ENCODE measurements at regions not wholly inside any gene's neighbourhood (a gene's known extent, or its start where the extent isn't known, plus 50 kb on each side); places are given as distances from the start of the nearest gene placed in this dataset.

DNA sequence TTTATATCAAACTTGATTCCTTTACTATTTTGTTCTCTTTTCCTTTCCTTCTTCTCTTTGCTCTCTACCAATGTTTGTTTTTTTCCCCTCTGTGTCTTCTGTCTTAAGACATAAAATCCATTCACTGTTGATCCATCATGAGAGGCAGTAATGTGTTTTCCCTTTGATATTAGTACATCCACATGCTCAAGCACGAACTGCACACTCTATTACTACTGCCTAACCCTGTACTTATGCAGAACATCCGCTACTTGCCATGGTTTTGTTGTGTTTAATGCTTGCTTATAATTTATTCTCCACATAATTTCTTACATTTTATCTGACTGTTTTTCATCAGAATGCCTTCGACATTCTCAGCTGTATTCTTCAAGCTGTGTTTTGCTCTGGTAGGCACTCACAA lies 159.0 kb upstream of the PCDH9 start:
- DNase-seq: no peak

DNA sequence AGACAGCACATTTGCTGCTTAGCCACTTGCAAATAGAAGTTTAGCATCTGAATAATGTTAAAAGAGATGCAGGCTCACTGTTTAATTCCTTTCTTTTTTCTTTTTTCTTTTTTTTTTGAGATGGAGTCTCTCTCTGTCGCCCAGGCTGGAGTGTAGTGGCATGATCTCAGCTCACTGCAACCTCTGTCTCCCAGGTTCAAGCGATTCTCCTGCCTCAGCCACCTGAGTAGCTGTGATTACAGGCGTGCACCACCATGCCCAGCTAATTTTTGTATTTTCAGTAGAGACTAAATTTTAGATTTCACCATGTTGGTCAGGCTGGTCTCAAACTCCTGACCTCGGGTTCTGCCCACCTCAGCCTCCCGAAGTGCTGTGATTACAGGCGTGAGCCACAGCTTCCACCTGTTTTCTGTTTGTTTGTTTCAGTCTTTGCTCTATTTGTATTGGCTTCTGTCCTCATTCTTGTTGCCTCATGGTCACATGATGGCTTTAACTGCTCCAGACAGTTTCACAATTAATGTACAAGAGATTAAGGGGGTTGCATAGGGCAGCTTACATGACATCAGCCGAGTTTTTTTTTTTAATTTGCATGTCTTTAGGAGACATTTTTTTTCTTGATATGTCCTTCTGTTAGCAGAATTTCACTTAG lies 153.1 kb upstream of the PCDH9 start:
- peak in 1 of 3 experiments; percentile 16 for DNase-seq

DNA sequence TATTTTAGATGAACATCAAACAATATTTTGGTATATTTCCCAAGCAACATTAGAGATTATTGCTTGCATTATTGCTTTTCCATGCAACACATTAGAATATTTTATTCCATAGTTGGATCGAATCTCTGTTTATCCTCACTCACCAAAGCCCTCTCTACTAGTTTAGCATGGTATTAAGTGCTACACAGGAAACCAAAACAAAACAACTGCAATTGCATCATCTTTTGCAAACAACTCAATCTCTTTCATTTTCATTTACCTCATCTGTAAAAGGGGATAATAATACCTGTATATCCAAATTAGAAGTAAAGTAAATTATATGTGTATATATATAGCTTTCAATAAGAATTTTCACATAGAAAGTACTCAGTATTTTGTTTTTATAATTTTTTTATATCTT lies 147.8 kb upstream of the PCDH9 start:
- no peak for DNase-seq

DNA sequence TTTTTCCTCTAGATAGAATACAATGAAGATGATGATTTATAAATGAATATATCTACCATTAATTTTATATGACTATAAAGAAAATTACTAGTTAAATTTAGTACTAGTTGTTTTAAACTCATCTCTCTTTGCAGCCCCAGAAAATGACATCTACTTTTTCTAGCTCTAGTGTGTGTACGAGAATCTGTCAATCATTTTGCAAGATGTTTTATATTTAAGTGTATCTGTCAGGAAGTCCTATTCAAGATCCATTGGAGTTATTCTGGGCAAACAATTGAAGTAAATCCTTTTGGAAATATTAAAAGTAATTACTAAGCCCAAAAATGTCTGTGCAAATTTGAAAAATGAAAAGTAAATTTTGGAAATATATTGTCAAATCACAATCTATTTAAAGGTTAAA lies 144.3 kb upstream of the PCDH9 start:
- DNase-seq: no peak

DNA sequence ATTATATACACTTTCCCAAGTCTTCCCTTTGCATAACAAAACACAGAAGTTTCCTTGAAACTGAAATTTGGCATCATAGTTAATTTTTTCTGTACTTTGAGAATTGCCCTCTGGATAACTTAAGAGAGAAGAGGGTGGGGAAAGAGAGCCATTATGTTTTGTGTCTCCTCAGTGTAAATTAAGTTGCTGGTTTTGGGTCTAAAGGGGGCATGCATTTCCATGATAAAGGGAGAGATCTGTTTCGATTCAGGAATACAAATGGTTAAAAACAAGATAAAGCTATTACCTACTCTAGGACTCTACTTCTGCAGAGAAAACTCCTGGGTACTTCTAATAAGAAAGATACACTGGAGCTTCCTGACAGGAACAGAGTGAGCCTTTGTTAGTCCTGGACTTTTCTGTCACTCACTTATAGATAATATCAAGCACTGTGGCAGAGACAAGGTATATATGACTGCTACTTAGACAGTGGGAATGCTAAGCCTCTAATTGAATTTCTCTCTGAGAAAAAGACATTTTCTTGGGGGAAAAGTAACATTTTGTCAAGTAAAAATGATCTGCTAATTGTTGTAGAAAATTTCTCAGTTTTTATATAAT lies 142.8 kb upstream of the PCDH9 start:
- no peak for DNase-seq

DNA sequence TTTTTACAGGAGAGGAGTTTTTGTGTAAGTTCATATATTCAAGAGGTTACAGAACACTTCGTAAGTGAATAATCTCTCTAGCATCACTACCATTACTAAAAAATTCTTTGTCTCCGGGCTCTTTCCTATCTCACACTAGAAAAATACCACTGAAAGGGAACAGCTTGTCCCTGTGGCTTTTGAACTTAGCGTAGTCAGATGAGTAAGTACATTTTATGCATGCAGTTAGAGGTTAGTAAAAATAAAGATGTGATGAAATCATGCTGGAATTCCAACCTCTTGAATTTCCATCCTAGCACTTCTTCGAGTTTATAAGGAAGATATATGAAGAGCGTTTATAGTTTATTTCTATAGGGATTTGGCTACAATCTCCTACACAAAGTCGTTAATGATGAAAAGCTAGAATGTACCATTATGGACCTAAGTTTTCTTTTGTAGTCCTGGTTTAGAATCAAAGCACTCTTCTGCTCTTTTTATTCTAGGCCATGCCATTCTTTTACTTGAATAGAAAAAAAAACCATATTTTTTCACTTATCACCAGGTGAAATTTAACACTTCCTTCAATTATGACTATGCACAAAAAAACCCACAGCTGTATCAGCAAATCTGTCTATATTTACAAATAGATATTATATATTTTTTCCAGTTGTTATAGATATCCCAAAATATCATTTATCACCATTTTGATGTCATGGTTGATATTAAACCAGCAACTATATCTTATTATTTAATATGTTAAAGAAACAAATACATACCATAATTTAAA lies 139.9 kb upstream of the PCDH9 start:
- no peak for DNase-seq

DNA sequence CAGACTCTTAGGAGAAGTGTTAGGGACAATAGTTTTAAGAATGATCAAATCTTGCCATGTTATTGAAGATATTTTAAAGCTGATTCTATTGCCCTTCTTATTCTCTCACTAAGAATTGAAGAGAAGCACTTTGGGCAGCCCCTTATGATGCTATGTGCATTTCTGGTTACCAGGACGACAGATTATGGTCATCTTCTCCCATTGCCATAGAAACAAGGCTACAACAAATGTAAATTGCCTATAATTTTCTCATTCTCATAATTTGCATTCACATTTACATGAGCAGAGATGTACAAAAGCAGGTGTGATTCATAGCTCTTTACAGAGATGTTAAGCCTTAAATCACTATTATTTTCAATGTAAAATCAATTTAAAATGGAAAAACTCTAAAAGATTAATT lies 137.3 kb upstream of the PCDH9 start:
- peak in 1 of 3 experiments; percentile 19 for DNase-seq

DNA sequence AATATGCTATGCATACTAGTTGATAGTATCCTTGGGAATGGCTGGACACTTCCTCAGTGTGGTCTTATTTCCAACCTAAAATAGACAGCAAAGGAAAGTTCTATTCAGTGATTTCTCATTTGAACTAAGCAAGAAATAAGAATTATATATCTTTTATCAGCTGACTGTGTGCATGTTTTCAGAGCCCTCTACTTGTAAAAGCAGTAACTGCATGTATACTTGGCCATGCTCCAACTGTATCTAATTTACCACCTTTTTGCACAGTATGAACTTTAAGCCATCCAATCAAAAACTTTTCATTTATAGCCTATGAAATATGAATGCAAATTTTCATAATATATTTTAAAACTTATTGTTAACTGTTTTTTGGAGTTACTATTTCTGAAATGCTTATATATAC lies 136.4 kb upstream of the PCDH9 start:
- no peak for DNase-seq

DNA sequence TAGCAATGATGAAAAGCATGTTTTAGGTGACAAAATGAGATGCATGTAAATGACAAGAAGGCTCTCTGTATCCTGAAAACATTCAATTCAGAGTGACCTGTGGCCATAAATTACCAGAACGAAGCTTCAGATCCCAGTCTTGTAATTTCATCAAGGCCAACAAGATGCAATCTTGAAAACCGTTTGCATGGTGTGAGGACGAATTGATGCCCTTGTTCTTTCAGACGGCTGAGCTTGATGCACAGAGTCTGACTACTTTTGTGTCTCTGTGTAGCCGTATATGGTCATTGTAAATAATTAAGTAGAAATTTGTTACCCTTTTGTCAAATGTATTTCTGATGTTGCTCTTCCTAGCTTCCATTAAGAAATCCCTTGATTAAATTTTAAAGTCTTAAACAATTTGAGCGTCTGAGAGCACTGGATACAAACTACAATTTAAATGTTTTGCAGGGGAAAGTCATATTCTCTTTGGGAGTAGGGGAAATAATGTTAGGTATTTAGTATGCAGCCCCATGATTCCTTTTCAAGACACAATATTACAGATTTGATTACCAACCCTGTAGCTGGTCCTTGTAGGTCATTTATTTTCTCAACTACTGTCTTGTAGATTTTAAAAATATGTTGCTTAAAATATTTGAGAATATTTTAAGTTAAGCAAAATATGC lies 125.8 kb upstream of the PCDH9 start:
- DNase-seq: no peak

DNA sequence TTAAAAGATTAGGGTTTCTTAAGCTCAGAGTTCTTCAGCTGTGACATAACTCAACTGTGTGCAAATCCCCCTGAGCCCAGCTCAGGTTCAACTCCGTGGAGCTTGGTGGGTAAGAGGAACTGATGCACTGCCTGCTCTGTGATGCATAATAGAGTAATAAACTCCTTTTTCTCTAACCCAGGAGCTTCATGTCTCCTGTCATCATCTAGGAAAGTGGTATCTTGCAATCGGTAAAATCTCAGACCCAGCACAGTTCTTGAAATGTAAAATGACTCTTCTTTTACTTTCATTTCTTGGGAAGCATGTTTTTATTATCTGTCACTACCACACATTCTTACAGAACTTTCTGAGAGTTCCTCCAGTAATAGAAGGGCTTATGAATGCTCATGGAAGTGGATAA lies 123.8 kb upstream of the PCDH9 start:
- DNase-seq: no peak

DNA sequence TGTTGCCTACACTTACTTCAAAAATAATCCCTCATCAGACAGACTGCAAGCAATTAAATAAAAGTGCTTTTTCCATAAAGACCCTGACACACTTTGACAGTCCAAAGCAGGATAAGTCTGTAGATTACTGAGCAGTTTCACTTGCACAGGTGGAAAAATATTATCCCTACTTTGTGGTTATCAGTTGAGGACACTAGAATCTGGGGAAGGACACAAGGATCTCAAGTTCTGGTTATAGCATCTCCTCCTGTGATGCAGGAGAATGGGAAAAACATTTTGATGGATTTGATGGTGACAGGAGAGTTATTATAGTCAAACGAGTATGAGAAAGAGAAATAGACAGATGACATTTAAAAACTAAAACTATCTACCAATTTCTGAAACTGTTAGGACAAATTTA lies 122.9 kb upstream of the PCDH9 start:
- no peak for DNase-seq

DNA sequence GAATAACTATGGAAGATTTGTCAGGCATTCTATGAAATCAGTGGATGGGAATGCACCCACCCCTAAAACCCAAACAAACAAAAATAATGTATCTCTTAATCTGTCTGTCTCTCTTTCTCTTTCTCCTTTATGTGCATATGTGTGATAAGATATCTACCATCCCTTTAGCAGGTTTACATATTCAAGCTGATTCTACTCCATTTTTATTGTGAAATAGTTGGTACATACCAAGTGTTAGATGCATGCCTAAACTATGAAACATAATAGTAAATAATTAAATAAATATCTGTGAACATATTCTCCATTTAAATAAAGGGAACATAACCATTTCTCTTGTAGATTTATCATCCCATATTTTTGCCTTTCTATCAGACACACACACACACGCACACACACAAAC lies 121.8 kb upstream of the PCDH9 start:
- no peak for DNase-seq

DNA sequence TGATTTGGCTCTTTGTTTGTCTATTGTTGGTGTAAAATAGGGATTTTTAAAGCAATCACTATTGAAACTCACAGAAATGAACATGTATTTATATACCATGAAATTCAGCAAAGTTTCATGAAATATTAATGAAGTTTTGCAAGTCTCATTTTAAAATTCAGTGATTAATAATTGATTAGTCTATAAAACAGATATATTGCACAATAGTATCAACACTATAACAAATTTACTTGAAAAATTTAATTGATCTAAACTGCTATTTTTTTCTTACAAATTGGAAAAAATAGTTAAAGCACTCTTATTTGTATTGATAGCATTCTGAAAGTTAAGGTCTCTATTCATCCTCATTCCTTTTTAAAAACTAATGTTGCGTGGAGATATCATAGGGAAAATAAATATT lies 121.0 kb upstream of the PCDH9 start:
- DNase-seq: no peak

DNA sequence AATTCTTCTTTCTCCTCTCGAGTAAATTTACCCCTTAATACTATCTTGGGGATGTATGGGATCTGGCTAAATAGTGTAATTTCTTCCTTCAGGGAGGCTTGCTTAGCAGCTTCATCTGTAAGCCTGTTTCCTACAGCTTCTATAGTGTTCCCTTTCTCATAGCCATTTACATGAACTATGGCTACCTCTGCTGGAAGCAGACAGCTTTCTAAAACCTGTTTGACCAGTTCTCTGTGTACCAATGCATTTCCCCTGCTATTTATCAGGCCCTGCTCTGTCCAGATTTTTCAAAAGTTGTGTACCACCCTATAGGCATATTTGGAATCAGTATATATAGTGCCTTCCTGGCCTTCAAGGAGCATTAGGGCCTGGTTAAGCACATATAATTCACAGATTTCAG lies 113.6 kb upstream of the PCDH9 start:
- peak in 2 of 3 experiments; percentile 63 to 83 for DNase-seq

DNA sequence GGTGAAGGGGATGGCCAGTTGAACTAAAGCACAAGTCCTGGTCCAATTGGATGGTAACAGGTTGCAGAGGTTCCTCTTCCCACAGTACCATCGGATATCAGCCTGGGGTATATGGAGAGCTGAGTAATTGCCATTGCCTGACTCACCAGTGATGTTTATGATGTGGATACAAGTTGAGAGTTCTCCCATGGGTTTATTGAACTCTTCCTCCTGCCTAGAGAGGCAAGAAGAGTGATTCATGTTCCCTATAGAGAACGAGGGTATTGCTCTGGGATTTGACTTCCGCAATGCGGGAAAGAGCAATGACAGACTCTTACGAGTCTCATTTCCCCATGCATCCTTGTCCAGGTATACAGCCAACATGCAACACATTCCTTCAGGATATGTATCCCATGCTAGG lies 111.3 kb upstream of the PCDH9 start:
- DNase-seq: no peak

DNA sequence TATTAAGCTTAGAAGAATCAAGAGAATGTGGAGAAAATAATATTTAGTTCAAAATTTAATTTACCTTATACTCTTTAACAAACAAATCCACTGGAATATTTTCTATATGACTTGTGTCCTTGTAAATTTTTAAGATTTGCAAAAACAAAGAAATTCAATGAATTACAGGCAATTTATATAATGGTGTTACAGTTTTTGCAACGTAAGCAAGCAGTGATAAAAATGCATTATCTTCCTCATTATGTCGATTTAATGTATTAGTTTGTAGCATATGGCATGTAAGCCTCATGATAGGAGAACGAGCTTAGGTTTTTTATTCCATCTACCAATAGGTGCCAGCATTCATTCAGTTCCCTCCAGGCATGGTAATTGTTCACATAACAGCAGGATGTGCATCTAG lies 100.0 kb upstream of the PCDH9 start:
- DNase-seq: no peak

DNA sequence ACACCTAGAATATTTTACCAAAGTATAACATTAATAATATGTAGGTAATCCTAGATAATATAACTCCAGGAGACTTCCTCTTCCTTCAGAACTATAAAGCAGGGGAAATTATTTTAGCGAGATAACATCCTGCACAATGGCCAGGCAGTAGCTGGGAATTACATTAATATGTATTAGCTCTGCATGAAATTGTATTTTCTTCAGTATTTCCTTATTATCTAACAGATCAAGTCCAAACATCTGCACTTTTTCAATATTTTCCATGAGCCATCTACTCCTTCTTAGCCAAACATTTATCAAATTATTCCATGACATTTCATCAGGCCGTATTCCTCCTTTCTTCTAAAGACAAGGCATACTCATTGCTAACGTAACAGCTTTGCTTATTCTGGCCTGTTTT lies 98.8 kb upstream of the PCDH9 start:
- no peak for DNase-seq

DNA sequence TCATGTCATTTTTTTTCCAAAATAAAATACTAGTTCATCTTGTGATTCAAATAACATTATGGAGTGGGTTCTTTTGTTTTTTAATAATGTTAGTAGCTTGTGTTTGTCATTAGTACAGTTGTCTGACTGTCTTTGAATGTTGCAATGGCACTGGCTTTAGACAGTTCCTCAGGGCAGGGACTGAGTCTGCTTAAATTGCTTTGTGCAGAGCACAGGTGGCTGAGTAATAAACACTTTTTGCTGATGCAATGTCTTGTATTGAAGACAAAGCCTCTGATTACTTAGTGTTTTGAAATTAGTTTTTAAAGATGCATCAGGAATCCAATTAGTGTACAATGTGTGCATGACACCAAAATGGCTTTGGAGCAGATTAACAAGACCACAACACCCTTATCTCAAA lies 88.7 kb upstream of the PCDH9 start:
- DNase-seq: peak in 1 of 3 experiments; percentile 36

DNA sequence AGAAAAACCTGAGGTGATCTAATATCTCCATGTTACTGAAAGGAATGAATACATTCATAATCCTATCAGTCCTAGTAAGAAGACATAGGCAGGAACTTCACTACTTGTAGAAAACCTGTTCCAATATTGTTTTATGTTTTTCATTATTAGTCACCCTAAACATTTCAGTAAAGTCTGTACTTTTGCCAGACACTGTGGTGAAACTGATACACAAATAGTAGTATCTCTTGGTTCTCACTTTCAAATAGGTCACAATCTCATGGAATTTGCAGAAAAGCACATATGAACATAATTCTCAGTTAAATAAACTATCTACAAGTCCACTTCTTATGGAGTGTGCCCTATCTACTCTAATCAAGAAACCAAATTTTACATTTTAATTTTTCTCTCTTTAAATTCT lies 88.3 kb upstream of the PCDH9 start:
- no peak for DNase-seq

DNA sequence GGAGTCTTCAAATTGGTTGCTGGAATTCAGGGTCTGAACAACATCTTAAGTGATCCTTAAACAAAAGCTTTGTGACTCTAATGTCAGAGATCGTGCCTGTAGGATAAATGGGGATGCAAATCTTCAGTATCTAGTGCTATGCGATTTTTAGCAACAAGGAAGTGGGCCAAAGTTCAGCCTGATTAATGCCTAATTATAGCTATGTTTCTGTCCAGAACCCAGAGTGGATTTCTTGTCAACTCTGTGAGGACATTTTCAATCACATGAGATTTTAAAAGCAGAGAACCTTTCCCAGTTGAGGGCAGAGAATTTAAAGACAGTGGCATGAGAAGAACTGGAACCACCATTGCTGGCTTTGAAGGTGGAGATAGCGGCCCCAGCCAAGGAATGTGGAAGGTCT lies 84.3 kb upstream of the PCDH9 start:
- no peak for DNase-seq

DNA sequence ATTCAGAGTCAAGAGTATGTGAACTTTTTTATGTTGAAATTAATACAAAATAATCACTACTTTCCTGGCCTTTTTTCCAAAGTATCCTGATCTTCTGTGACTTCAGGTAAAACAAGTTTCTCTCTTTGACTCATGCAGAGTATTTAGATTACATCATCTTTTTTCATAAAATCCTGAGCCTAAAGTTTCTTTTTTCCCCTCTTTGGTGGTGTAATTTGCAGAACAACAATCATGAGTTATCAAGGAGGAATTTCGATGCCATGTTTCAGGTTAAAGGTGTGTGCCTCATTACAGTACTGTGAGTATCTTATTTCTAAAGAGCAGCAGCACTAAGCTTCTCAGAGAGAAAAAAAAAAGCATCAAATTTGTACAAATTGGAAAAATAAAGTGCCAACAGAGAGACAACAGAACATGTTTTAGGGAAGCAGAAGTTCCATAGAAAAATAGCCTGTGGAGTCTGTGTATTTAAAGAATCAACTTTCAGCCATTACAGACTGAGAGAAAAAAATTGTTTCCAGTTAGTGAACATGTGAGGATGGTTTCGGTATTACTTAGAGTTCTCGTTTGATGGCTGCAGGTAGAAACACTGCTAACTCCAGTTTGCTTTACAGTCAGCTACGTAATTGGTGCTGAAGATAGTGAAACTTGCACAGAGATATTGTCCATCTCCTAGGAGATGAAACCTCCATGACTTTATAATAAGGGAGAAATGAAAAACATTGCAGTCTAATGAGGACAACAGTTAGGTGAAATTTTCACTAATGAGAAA lies 78.1 kb upstream of the PCDH9 start:
- no peak for DNase-seq

DNA sequence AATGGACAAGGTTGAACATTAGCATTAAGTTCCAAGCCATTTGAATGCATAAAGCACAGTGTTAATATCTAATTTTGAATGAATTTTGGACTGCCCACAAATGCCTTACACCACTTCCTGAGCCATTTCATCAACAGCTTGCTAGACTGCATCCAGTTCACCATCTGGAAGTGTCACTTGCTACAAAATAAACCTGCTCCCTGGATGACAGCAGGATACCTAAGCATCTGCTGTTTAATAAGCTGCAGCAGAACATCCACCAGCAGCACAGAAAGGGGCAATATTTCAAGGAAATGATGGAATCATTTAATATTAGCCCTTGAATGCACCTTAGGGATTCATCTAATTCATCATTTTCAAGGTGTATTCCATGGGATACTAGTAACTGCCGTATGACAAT lies 76.6 kb upstream of the PCDH9 start:
- DNase-seq: peak in 2 of 3 experiments; percentile 12 to 64
